ENCODE measurements at regions not wholly inside any gene's neighbourhood (a gene's known extent, or its start where the extent isn't known, plus 50 kb on each side); places are given as distances from the start of the nearest gene placed in this dataset.

GRCh38 chr2:18922276-18922675 lies 332.9 kb upstream of the NT5C1B start:
- DNase-seq = no peak

GRCh38 chr2:18918280-18918679 lies 328.9 kb upstream of the NT5C1B start:
- DNase-seq = no peak

- no peak for DNase-seq
Measured at GRCh38 chr2:18915227-18915626, 325.9 kb upstream of the NT5C1B start.

GRCh38 chr2:18913512-18913911 lies 324.1 kb upstream of the NT5C1B start:
- DNase-seq = no peak

GRCh38 chr2:18912225-18912888 lies 323.0 kb upstream of the NT5C1B start:
- DNase-seq = no peak

GRCh38 chr2:18911416-18911815 lies 322.0 kb upstream of the NT5C1B start:
- DNase-seq = no peak

GRCh38 chr2:18910843-18911242 lies 321.5 kb upstream of the NT5C1B start:
- DNase-seq = no peak

- no peak for DNase-seq
Measured at GRCh38 chr2:18907937-18908336, 318.6 kb upstream of the NT5C1B start.

GRCh38 chr2:18907508-18907907 lies 318.1 kb upstream of the NT5C1B start:
- DNase-seq = no peak

- no peak for DNase-seq
Measured at GRCh38 chr2:18903750-18904149, 314.4 kb upstream of the NT5C1B start.

- no peak for DNase-seq
Measured at GRCh38 chr2:18901242-18901641, 311.9 kb upstream of the NT5C1B start.

GRCh38 chr2:18900691-18901141 lies 311.3 kb upstream of the NT5C1B start:
- no peak for DNase-seq

- no peak for DNase-seq
Measured at GRCh38 chr2:18899725-18900124, 310.4 kb upstream of the NT5C1B start.

GRCh38 chr2:18898271-18898670 lies 308.9 kb upstream of the NT5C1B start:
- no peak for DNase-seq

- no peak for DNase-seq
Measured at GRCh38 chr2:18896125-18896764, 306.9 kb upstream of the NT5C1B start.

- no peak for DNase-seq
Measured at GRCh38 chr2:18891600-18892345, 302.4 kb upstream of the NT5C1B start.

GRCh38 chr2:18889565-18890332 lies 300.4 kb upstream of the NT5C1B start:
- DNase-seq = no peak

GRCh38 chr2:18885457-18885856 lies 296.1 kb upstream of the NT5C1B start:
- DNase-seq = no peak

GRCh38 chr2:18883616-18884456 lies 294.5 kb upstream of the NT5C1B start:
- DNase-seq = no peak

GRCh38 chr2:18871430-18871829 lies 282.1 kb upstream of the NT5C1B start:
- DNase-seq = no peak

- DNase-seq = no peak
Measured at GRCh38 chr2:18870307-18870706, 280.9 kb upstream of the NT5C1B start.

GRCh38 chr2:18861951-18862350 lies 272.6 kb upstream of the NT5C1B start:
- DNase-seq = no peak

Measured in CD4-positive, alpha-beta T cell treated with Interleukin-12 subunit alpha and Interleukin-12 subunit beta, for 1 hour (primary cell).